ENCODE measurements at regions not wholly inside any gene's neighbourhood (a gene's known extent, or its start where the extent isn't known, plus 50 kb on each side); places are given as distances from the start of the nearest gene placed in this dataset.

DNA sequence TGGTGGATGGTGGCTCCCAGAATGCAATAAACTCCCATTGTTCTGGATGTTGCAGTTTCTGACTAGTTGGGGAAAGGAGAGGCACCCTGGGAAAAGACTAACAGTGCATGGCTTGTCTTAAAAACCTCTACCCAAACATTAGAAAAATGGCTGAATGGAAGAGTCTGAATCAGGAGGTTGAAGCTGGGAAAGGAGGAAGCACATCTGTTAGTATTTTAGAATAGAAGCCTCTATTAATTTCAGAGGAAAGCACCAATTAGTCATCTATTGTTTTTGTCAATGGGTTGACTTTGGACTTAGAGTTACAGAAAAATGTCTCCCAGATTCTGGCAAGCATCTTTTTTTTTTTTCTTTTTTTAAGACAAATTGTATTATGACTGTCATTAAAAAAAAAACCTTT lies 56.1 kb upstream of the ELMO1 start:
- TF ChIP-seq TCF7L2 (IDR thresholded peaks at IDR 0.05; ENCODE audit: borderline replicate concordance, low read depth, low read length), result no peak
- TF ChIP-seq, protein P1, sequence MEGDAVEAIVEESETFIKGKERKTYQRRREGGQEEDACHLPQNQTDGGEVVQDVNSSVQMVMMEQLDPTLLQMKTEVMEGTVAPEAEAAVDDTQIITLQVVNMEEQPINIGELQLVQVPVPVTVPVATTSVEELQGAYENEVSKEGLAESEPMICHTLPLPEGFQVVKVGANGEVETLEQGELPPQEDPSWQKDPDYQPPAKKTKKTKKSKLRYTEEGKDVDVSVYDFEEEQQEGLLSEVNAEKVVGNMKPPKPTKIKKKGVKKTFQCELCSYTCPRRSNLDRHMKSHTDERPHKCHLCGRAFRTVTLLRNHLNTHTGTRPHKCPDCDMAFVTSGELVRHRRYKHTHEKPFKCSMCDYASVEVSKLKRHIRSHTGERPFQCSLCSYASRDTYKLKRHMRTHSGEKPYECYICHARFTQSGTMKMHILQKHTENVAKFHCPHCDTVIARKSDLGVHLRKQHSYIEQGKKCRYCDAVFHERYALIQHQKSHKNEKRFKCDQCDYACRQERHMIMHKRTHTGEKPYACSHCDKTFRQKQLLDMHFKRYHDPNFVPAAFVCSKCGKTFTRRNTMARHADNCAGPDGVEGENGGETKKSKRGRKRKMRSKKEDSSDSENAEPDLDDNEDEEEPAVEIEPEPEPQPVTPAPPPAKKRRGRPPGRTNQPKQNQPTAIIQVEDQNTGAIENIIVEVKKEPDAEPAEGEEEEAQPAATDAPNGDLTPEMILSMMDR (tag by site-specific recombination; IDR thresholded peaks at IDR 0.05), result no peak
- TF ChIP-seq ZNF138 (tag by site-specific recombination; IDR thresholded peaks at IDR 0.05; ENCODE audit: borderline replicate concordance), result no peak
- no peak for TF ChIP-seq ZBTB8A (tag by site-specific recombination; IDR thresholded peaks at IDR 0.05)

All from HEK293 (cell line).